Endodermal cell (in vitro differentiated cells): ENCODE measurements at regions not wholly inside any gene's neighbourhood (a gene's known extent, or its start where the extent isn't known, plus 50 kb on each side); places are given as distances from the start of the nearest gene placed in this dataset.

Experiments used
- DNase-seq: peaks from one replicate; pipeline ENCODE4 v3.0.0-alpha.2; 2017
- H3K27ac ChIP-seq: 2 replicates; pipeline ENCODE4 v1.5.1; 2013; ENCODE audit warnings: mild to moderate bottlenecking, low read depth, low read length, moderate library complexity
- H3K27me3 ChIP-seq: 2 replicates; pipeline ENCODE4 v1.6.1; 2013; ENCODE audit warnings: mild to moderate bottlenecking, low read length, moderate library complexity; ENCODE audit not compliant: insufficient read depth, control insufficient read depth, poor library complexity, severe bottlenecking
- H3K36me3 ChIP-seq: 2 replicates; pipeline ENCODE4 v1.7.0; 2013; ENCODE audit warnings: mild to moderate bottlenecking, low read length, moderate library complexity; ENCODE audit not compliant: control insufficient read depth, insufficient read depth
- H3K4me1 ChIP-seq: one replicate; pipeline ENCODE4 v1.7.0; 2013; ENCODE audit warnings: low read length; ENCODE audit not compliant: control insufficient read depth, insufficient read depth
- H3K4me3 ChIP-seq: 2 replicates; pipeline ENCODE4 v1.5.1; 2013; ENCODE audit warnings: mild to moderate bottlenecking, low read length, moderate library complexity
- H3K9ac ChIP-seq: 2 replicates; pipeline ENCODE4 v1.6.1; 2013; ENCODE audit warnings: mild to moderate bottlenecking, low read length, moderate library complexity; ENCODE audit not compliant: poor library complexity, severe bottlenecking; ENCODE audit errors: extremely low read depth
- H3K9me3 ChIP-seq: 2 replicates; pipeline ENCODE4 v1.6.1; 2013; ENCODE audit warnings: mild to moderate bottlenecking, low read length, moderate library complexity; ENCODE audit not compliant: control insufficient read depth
- H3K27ac Mint-ChIP-seq: 2 replicates; pipeline ENCODE4 v1.8.0; 2020; ENCODE audit warnings: mixed read lengths
- H3K27me3 Mint-ChIP-seq: 2 replicates; pipeline ENCODE4 v1.8.0; 2021; ENCODE audit warnings: mild to moderate bottlenecking, mixed read lengths; ENCODE audit not compliant: insufficient read depth
- H3K36me3 Mint-ChIP-seq: 2 replicates; pipeline ENCODE4 v1.8.0; 2020; ENCODE audit warnings: low read depth, mixed read lengths
- H3K4me1 Mint-ChIP-seq: 2 replicates; pipeline ENCODE4 v1.8.0; 2020; ENCODE audit warnings: mixed read lengths
- H3K4me3 Mint-ChIP-seq: 2 replicates; pipeline ENCODE4 v1.8.0; 2020; ENCODE audit warnings: mild to moderate bottlenecking, moderate library complexity, mixed read lengths
- H3K9me3 Mint-ChIP-seq: 2 replicates; pipeline ENCODE4 v1.8.0; 2020; ENCODE audit warnings: mild to moderate bottlenecking, mixed read lengths
- WGBS, 2 experiments: methylation state at CpG; one replicate each; pipeline versions ENCODE4 v1.1.5 to v1.1.7; 2013; ENCODE audit warnings: missing lambda C conversion rate in 2 of 2, mixed read lengths in 1 of 2; ENCODE audit not compliant: insufficient coverage in 1 of 2, insufficient read length in 1 of 2; 5-methylcytosine and 5-hydroxymethylcytosine counted together
- TF ChIP-seq, protein P1 (sequence below): fragments of 200-600 bp; sonication (generic); conservative IDR thresholded peaks from 2 replicates; pipeline ENCODE4 v1.5.0; 2021; ENCODE audit warnings: antibody characterized with exemption, mild to moderate bottlenecking

DNA sequence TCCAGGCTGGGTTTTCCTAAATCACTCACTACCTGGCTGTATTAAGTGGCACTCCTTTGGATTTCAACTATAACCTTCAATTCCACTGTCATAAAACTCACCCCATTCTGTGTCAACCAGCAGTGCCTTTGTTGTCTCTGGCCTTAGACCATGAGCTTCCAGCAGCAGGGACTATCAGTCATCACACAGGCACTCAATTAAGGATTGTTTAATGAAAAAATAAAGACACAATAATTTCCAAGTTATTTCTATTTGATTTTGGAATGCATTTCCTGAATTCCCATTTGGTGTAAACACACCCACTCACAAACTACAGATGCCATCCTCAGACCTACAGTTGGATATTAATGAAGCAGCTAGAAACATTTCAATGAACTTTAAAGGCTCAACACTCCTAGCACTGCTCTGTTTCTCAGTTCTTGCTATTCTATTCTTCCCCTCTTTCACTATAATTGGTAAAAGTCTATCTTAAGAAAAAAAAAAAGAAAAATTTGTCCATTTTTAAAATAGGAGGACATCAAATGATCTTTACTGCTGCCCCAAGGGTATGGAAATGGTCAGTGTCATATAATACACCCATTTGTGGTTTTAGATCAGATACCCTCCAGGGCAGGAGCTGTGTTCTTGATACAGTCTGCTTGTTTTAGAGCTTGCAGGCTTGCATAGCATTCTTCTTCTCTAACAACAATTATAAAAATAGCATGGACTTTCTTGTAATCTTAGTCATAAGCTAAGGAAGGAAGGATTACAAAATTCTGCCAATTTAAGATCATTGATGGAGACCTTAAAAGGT, 156.4 kb downstream of the PTGER3 start:
- no peak overlapping the region for H3K9ac ChIP-seq
- Mint-ChIP-seq H3K27ac (no peak overlapping the region), H3K4me3 (no peak overlapping the region), H3K9me3 (no peaks in the 10 kb centered on the region), H3K4me1 (peaks cover 42% of the 10 kb centered on the region), H3K36me3 (no peaks in the 10 kb centered on the region), H3K27me3 (peaks cover 19% of the 10 kb centered on the region)
- H3K27ac ChIP-seq = no peak overlapping the region
- H3K27me3 ChIP-seq = peaks cover 52% of the 10 kb centered on the region
- H3K36me3 ChIP-seq = no peaks in the 10 kb centered on the region
- TF ChIP-seq, protein P1, sequence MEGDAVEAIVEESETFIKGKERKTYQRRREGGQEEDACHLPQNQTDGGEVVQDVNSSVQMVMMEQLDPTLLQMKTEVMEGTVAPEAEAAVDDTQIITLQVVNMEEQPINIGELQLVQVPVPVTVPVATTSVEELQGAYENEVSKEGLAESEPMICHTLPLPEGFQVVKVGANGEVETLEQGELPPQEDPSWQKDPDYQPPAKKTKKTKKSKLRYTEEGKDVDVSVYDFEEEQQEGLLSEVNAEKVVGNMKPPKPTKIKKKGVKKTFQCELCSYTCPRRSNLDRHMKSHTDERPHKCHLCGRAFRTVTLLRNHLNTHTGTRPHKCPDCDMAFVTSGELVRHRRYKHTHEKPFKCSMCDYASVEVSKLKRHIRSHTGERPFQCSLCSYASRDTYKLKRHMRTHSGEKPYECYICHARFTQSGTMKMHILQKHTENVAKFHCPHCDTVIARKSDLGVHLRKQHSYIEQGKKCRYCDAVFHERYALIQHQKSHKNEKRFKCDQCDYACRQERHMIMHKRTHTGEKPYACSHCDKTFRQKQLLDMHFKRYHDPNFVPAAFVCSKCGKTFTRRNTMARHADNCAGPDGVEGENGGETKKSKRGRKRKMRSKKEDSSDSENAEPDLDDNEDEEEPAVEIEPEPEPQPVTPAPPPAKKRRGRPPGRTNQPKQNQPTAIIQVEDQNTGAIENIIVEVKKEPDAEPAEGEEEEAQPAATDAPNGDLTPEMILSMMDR = no peak
- no peaks in the 10 kb centered on the region for H3K9me3 ChIP-seq
- peaks cover 9% of the 10 kb centered on the region for H3K4me1 ChIP-seq
- H3K4me3 ChIP-seq = no peak overlapping the region
- DNase-seq = no peak

DNA sequence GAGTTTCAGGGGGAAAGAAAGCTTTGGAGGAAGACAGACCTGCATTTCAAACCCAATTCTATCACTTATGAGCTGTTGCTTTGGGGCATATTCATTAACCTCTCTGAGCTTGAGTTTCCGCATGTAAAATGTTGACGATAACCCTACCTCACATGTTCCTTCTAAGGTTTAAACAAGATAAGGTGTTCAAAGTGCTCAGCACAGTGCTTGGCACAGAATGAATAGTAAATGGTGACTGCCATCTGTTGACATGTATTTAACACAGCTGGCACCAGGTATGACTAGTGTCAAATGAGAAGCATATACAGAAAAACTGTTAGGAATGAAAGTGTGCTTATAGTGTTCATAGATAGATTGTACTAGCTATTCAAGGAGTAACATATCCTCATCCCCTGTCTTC, 155.5 kb downstream of the PTGER3 start:
- no peaks in the 10 kb centered on the region for H3K9me3 ChIP-seq
- 100% methylated on average over 2 of the region's 2 CpGs for WGBS, 2 experiments
- DNase-seq = no peak
- H3K27ac ChIP-seq = no peak overlapping the region
- no peaks in the 10 kb centered on the region for H3K36me3 ChIP-seq
- no peaks in the 10 kb centered on the region for H3K36me3 Mint-ChIP-seq
- H3K4me1 Mint-ChIP-seq = peaks cover 46% of the 10 kb centered on the region
- H3K27me3 ChIP-seq = peaks cover 47% of the 10 kb centered on the region
- no peak overlapping the region for H3K27ac Mint-ChIP-seq
- TF ChIP-seq, protein P1 = no peak
- H3K9me3 Mint-ChIP-seq = no peaks in the 10 kb centered on the region
- H3K4me3 ChIP-seq = no peak overlapping the region
- H3K4me1 ChIP-seq = peaks cover 8% of the 10 kb centered on the region
- H3K27me3 Mint-ChIP-seq = peaks cover 15% of the 10 kb centered on the region
- H3K4me3 Mint-ChIP-seq = no peak overlapping the region
- H3K9ac ChIP-seq = no peak overlapping the region

DNA sequence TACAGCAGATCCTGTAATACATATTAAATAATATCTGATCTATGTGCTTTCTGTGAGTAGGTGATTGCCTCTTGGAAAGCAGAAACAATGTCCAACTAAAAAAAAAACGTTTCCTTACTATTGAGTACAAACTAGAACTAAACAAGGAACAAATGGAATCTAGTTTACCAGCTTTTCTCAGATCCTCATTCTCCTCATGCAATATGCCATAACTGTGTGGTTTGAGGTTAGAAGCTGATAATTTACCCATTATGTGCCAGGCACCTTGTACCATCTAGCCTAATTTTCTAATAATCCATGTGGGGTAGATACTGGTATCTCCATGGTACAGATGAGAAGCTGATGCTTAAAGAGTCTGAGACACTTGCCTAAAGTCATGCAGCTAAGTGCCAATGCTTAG, 154.7 kb downstream of the PTGER3 start:
- H3K27ac Mint-ChIP-seq = no peak overlapping the region
- 67% methylated on average over 1 of the region's 1 CpG; no CpG with 5 or more reads in 1 of the 2 experiments for WGBS, 2 experiments

More for the DNA sequence above, 154.7 kb downstream of the PTGER3 start:
- TF ChIP-seq, protein P1 = no peak
- H3K4me1 Mint-ChIP-seq = peaks cover 47% of the 10 kb centered on the region
- H3K9ac ChIP-seq = no peak overlapping the region
- H3K4me3 ChIP-seq = no peak overlapping the region
- peaks cover 9% of the 10 kb centered on the region for H3K27me3 Mint-ChIP-seq
- no peaks in the 10 kb centered on the region for H3K36me3 Mint-ChIP-seq
- no peaks in the 10 kb centered on the region for H3K9me3 ChIP-seq
- H3K9me3 Mint-ChIP-seq = no peaks in the 10 kb centered on the region
- peaks cover 39% of the 10 kb centered on the region for H3K27me3 ChIP-seq
- no peak overlapping the region for H3K27ac ChIP-seq
- peaks cover 8% of the 10 kb centered on the region for H3K4me1 ChIP-seq
- H3K4me3 Mint-ChIP-seq = no peak overlapping the region
- no peak for DNase-seq
- no peaks in the 10 kb centered on the region for H3K36me3 ChIP-seq
